ENCODE measurements at regions not wholly inside any gene's neighbourhood (a gene's known extent, or its start where the extent isn't known, plus 50 kb on each side); places are given as distances from the start of the nearest gene placed in this dataset.

DNA sequence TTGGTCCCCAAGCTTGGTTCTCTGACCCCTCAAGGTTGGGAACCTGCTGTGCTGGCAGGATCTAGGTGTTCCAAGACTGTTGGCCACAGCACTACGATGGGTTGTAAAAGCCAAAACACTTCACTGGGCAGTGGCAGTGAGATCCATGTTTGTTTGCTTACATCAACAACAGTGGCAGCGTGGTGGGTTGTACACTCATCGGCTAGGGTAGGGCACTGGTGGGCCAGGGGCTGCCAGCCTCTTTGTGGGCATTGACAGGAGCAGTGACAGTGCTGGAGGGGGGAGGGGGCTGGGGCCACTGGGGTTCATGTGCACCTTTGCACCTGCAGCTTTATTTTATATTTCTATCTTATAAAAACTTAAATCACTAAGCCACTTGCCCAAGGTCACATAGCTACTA lies 126.7 kb upstream of the ZWINT start:
- Histone ChIP-seq H3K27ac (ENCODE audit: low read length) (no peak overlapping the region), H3K4me3 (ENCODE audit: low read depth in 2 of 2, low read length in 2 of 2) (no peak overlapping the region), H3K9me3 (ENCODE audit: control insufficient read depth, insufficient read depth, low read depth, low read length) (no peaks in the 10 kb centered on the region), H3K36me3 (ENCODE audit: control insufficient read depth, insufficient read depth, low read length) (no peaks in the 10 kb centered on the region), H3K27me3 (ENCODE audit: control insufficient read depth, insufficient read depth, low read length) (no peaks in the 10 kb centered on the region), H3K4me1 (ENCODE audit: control insufficient read depth, insufficient read depth, low read length) (no peaks in the 10 kb centered on the region)
- no peak for ATAC-seq
- TF ChIP-seq SIN3A (IDR thresholded peaks at IDR 0.05; ENCODE audit: borderline replicate concordance, insufficient read depth, low read depth, low read length) (no peak), POLR2AphosphoS5 (IDR thresholded peaks at IDR 0.05; ENCODE audit: low read depth, low read length) (no peak), CTCF (IDR thresholded peaks at IDR 0.05) (no peak), REST (IDR thresholded peaks at IDR 0.05; ENCODE audit: insufficient read depth in 1 of 2, low read depth in 2 of 2, low read length in 1 of 2) (no peak), TCF7L2 (IDR thresholded peaks at IDR 0.05; ENCODE audit: low read depth, low read length) (no peak)
- intact Hi-C loops (cut with micrococcal nuclease; ENCODE audit: unreplicated experiment): no loop called here
- DNase-seq (ENCODE audit: low read depth, low spot score): no peak
- CTCF ChIA-PET: no interaction called here
- POLR2A ChIA-PET: no interaction called here
- BruUV-seq (replicated peaks): no TSS peak
- in situ Hi-C loops (cut with HindIII; ENCODE audit: low pct_unique_long_range_greater_than_20kb, low sequenced_read_pairs): no loop called here

GRCh38 chr10:56481521-56482091 lies 120.5 kb upstream of the ZWINT start:
- H3K4me1 ChIP-seq (ENCODE audit: control insufficient read depth, insufficient read depth, low read length): no peaks in the 10 kb centered on the region
- no peak for TF ChIP-seq TCF7L2 (IDR thresholded peaks at IDR 0.05; ENCODE audit: low read depth, low read length)
- TF ChIP-seq REST (IDR thresholded peaks at IDR 0.05; ENCODE audit: insufficient read depth in 1 of 2, low read depth in 2 of 2, low read length in 1 of 2): no peak
- no peak for TF ChIP-seq CTCF (IDR thresholded peaks at IDR 0.05)
- no peak for TF ChIP-seq POLR2AphosphoS5 (IDR thresholded peaks at IDR 0.05; ENCODE audit: low read depth, low read length)
- no peak for TF ChIP-seq SIN3A (IDR thresholded peaks at IDR 0.05; ENCODE audit: borderline replicate concordance, insufficient read depth, low read depth, low read length)
- no peak overlapping the region for H3K4me3 ChIP-seq (ENCODE audit: low read depth in 2 of 2, low read length in 2 of 2)
- intact Hi-C loops (cut with micrococcal nuclease; ENCODE audit: unreplicated experiment) (no loop called here), in situ Hi-C loops (cut with HindIII; ENCODE audit: low pct_unique_long_range_greater_than_20kb, low sequenced_read_pairs) (no loop called here)
- H3K27me3 ChIP-seq (ENCODE audit: control insufficient read depth, insufficient read depth, low read length): no peaks in the 10 kb centered on the region
- CTCF ChIA-PET: no interaction called here
- no peak overlapping the region for H3K27ac ChIP-seq (ENCODE audit: low read length)
- no TSS peak for BruUV-seq (replicated peaks)
- no peak for DNase-seq (ENCODE audit: low read depth, low spot score)
- H3K9me3 ChIP-seq (ENCODE audit: control insufficient read depth, insufficient read depth, low read depth, low read length): 0 out of 2 replicates have a peak, but pooled peaks cover 3% of the 10 kb centered on the region
- POLR2A ChIA-PET: no interaction called here
- H3K36me3 ChIP-seq (ENCODE audit: control insufficient read depth, insufficient read depth, low read length): no peaks in the 10 kb centered on the region
- ATAC-seq: no peak

Data from Panc1 (cell line).